KG1 (cell line): ENCODE measurements at regions not wholly inside any gene's neighbourhood (a gene's known extent, or its start where the extent isn't known, plus 50 kb on each side); places are given as distances from the start of the nearest gene placed in this dataset.

ENCODE experiments used
- DNase-seq: peaks from one replicate; lab custom pipeline; 2025; lab: John Stamatoyannopoulos, UW

GRCh38 chr13:47332149-47332548, 435.3 kb upstream of the HTR2A start:
- DNase-seq = no peak

GRCh38 chr13:47330031-47330430, 433.2 kb upstream of the HTR2A start:
- DNase-seq = no peak

DNA sequence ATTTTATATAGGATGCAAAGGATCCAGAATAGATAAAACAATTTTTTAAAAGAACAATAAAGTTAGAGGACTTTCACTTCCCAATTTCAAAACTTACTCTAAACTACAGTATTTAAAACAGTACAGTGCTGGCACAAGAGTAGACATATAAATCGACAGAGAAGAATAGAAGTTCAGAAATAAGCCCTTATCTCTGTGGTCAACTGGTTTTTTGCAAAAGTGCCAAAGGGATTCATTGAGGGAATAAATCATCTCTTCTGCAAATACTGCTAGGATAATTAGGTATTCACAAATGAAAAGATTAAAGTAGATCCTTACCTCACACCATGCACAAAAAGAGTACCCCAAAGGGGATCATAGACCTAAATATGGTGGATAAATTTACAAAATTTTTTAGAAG, 431.0 kb upstream of the HTR2A start:
- DNase-seq = no peak

DNA sequence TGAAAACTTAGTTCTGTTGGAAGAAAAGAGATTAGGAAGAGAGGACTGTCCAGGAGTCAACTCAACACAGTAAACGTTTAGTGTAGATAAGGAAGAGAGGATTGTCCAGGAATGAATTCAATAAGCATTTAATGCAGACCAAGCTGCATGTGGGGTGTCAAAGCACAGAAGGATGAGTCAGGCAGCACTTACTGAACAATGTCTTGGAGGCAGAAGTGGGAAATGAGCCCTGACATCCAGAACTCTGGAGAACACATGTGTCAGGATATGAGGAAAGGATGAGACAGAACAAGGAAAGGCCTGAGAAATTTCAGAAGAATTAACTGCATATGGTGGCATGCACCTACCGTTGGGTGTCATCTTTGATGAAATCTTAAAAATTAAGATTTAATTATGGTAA, 429.2 kb upstream of the HTR2A start:
- DNase-seq = no peak

GRCh38 chr13:47317356-47317755, 420.5 kb upstream of the HTR2A start:
- no peak for DNase-seq

DNA sequence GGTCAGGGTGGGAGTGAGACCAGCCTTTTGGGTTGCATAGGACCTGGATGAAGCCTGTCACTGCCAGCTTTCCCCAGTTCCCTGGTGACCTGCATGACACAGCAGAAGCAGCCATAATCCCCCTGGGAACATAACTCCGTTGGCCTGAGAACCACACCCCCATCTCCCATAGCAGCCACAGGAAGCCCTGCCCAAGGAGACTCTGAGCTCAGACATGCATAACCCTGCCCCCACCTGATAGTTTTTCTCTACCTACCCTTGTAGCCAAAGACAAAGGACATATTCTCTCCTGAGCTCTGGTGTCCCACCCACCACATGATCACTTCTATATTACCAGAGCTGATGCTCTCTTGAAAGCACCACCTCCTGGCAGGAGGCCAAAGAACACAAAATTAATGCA, 413.5 kb upstream of the HTR2A start:
- DNase-seq = no peak

DNA sequence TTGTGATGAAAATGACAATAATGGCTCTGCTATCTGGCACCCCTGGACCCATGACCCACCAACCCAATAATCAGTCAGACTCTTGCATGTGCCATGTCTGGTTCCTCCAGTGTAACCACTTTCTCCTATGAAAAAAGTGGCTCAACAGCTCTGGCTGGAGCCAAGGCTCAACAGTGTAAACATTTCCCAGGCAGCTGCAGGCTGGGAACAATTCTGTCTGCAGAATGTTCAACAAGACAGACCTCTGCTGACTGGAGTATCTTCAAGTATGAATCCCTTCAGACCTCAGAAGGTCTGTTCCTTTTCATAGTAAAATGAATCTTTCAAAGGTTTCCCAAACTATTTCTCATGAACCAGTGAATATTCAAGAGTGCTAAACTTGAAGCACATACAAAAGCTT, 410.1 kb upstream of the HTR2A start:
- no peak for DNase-seq

GRCh38 chr13:47303626-47304025, 406.8 kb upstream of the HTR2A start:
- DNase-seq = no peak

- DNase-seq = no peak
Observed at GRCh38 chr13:47299304-47299703, 402.5 kb upstream of the HTR2A start.

GRCh38 chr13:47298506-47298905, 401.7 kb upstream of the HTR2A start:
- no peak for DNase-seq

- no peak for DNase-seq
Observed at GRCh38 chr13:47294691-47295090, 397.8 kb upstream of the HTR2A start.

- no peak for DNase-seq
Observed at GRCh38 chr13:47291107-47291656, 394.3 kb upstream of the HTR2A start.

- no peak for DNase-seq
Observed at GRCh38 chr13:47289567-47289966, 392.7 kb upstream of the HTR2A start.

- DNase-seq = no peak
Observed at GRCh38 chr13:47288546-47288945, 391.7 kb upstream of the HTR2A start.

GRCh38 chr13:47287291-47287751, 390.5 kb upstream of the HTR2A start:
- no peak for DNase-seq

GRCh38 chr13:47281991-47282390, 385.1 kb upstream of the HTR2A start:
- DNase-seq = no peak

DNA sequence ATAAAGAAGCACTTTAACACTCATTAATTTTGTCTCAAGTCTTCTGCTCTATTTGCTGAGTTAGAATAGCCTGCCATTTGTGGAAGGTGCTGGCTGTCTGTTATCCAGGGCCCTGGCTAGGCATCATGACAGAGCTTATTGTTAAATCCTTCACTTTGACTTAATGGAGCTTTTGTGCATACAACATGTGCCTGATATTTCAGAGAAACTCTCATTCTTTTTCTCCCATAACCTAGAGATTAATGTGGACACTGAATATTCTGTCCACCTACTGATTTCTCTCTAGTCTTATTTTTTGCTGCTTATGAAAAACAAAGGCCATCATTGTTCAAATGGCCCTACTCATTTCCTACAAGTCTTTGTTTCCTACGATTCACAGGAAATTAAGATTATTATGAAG, 383.1 kb upstream of the HTR2A start:
- no peak for DNase-seq

DNA sequence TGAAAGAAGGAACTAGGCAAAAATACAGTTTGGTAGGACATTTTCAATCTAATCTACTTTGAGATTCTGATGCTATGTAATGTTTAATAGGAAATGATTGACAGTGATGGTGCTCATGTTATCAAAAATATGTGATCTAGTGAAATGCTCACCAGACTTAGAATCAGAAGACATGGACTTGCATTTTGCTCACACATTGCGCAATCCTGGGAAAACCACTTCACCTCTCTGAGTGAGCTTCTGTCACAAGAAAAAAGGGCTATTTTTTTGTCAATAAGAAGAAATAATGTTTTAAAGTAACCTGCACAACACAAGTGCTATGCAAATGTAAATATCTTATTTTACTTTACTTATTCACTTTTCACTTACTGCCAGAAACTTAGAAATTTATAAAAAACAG, 380.9 kb upstream of the HTR2A start:
- no peak for DNase-seq

DNA sequence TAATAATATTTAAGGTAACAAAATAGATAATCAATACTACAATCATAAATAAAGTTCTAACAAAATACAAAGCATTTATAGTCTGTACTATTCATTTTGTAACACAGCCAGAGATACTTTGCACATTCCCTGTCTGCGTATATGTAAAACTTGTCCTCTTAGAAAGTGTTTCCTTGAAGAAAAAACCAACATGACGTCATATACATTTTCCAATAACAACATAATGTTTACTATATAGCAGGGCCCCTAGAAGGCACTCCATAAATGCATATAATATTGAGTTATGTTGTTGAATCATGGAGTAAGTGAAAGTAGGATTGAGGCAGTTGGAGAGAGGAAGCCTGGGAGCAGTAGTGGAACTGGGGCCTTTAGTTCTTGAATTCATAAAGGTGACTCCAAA, 371.4 kb upstream of the HTR2A start:
- DNase-seq = no peak

GRCh38 chr13:47258384-47258783, 361.5 kb upstream of the HTR2A start:
- DNase-seq = no peak

- DNase-seq = no peak
Observed at GRCh38 chr13:47256618-47257017, 359.8 kb upstream of the HTR2A start.

GRCh38 chr13:47252627-47253026, 355.8 kb upstream of the HTR2A start:
- no peak for DNase-seq

- DNase-seq = no peak
Observed at GRCh38 chr13:47251771-47252170, 354.9 kb upstream of the HTR2A start.

DNA sequence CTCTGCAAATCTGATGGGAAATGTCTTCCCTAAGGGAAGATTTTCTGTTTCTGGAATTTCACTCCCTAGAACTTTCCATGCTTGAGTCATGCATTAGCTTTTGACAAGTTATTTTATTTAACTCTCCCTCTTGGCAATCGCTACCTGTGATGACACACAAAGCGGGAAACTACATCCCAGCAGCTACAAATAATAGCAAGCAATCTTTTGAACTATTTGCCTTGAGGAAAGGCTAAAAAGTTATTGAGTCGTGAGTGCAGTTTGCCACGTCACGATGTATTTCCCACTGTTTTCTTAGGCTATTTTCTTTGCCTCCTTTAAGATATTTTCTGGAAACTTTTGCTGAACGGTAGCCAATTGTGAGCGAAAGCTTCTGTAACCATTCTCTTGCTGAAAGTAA, 353.3 kb upstream of the HTR2A start:
- DNase-seq = no peak

- DNase-seq = no peak
Observed at GRCh38 chr13:47249266-47249665, 352.4 kb upstream of the HTR2A start.
